Gastroesophageal sphincter (tissue), 3 donors: ENCODE measurements at regions not wholly inside any gene's neighbourhood (a gene's known extent, or its start where the extent isn't known, plus 50 kb on each side); places are given as distances from the start of the nearest gene placed in this dataset.

ENCODE experiments used
- EP300 ChIP-seq: sonication (generic); formaldehyde crosslinking; IDR thresholded peaks from one replicate; pipeline ENCODE4 v1.6.1; 2017; ENCODE audit warnings: antibody characterized with exemption, mild to moderate bottlenecking
- POLR2A ChIP-seq, 2 donors: fragments of 450-650 bp; IDR thresholded peaks; one replicate each; pipeline ENCODE4 v1.6.1; 2017; ENCODE audit warnings: antibody characterized with exemption in 2 of 2, mild to moderate bottlenecking in 2 of 2, moderate library complexity in 1 of 2
- POLR2AphosphoS5 ChIP-seq: sonication (generic); formaldehyde crosslinking; IDR thresholded peaks from one replicate; pipeline ENCODE4 v1.6.1; 2017; ENCODE audit warnings: antibody characterized with exemption
- TF ChIP-seq, protein P1 (sequence below), 4 experiments: fragments of 200-600 bp in 2 of 4; fragments of 450-650 bp in 2 of 4; sonication (generic) in 1 of 4; IDR thresholded peaks; one replicate each; pipeline ENCODE4 v1.5.1; 2017 to 2019; ENCODE audit warnings: antibody characterized with exemption in 4 of 4, mild to moderate bottlenecking in 2 of 4, moderate library complexity in 2 of 4

DNA sequence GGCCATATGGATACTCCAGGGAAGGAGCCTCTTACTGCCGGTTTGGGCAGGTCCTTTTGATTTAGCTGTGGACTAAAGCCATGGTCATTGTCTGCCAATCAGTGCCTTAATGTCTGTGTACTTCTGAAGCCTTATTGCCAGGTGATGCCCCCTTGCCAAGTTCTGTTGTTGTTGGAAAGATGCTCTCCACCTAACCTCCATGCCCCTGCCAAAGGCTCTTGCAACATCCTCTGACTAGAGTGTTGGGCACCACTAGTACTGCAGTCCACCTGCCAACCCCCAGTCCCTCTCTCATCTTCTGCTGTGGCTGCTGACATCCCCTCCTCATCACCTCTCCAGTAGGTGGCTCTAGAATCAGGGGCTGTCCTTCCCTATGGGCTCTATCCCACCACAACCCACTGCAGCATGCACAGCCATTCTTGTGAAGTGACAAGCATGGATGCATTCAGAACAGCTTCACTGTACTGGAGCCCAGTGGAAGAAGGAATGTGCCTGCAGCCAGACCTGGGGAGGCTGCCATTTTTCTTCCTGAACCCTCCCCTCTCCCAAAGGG, 375.3 kb upstream of the CDH5 start:
- no peak for TF ChIP-seq POLR2AphosphoS5
- TF ChIP-seq POLR2A (IDR thresholded peaks at IDR 0.05), result no peak
- TF ChIP-seq, protein P1, sequence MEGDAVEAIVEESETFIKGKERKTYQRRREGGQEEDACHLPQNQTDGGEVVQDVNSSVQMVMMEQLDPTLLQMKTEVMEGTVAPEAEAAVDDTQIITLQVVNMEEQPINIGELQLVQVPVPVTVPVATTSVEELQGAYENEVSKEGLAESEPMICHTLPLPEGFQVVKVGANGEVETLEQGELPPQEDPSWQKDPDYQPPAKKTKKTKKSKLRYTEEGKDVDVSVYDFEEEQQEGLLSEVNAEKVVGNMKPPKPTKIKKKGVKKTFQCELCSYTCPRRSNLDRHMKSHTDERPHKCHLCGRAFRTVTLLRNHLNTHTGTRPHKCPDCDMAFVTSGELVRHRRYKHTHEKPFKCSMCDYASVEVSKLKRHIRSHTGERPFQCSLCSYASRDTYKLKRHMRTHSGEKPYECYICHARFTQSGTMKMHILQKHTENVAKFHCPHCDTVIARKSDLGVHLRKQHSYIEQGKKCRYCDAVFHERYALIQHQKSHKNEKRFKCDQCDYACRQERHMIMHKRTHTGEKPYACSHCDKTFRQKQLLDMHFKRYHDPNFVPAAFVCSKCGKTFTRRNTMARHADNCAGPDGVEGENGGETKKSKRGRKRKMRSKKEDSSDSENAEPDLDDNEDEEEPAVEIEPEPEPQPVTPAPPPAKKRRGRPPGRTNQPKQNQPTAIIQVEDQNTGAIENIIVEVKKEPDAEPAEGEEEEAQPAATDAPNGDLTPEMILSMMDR (IDR thresholded peaks at IDR 0.05), result no peak
- no peak for TF ChIP-seq EP300
